Spleen (tissue), 7 donors: ENCODE measurements at regions not wholly inside any gene's neighbourhood (a gene's known extent, or its start where the extent isn't known, plus 50 kb on each side); places are given as distances from the start of the nearest gene placed in this dataset.

Experiments
- POLR2A ChIP-seq, 3 donors: fragments of 450-650 bp; IDR thresholded peaks; one replicate each; pipeline ENCODE4 v1.5.1; 2017; ENCODE audit warnings: antibody characterized with exemption in 3 of 3, mild to moderate bottlenecking in 1 of 3
- TF ChIP-seq, protein P1 (sequence below), 11 experiments: fragments of 200-600 bp in 7 of 11; fragments of 450-650 bp in 4 of 11; sonication (generic) in 4 of 11; IDR thresholded peaks in 8 of 11; conservative IDR thresholded peaks in 3 of 11; 1 replicate in 7 of 11; 2 replicates in 4 of 11; pipeline versions ENCODE4 v1.4.0 to v1.8.0; 2016 to 2021; ENCODE audit warnings: antibody characterized with exemption in 11 of 11, inconsistent platforms in 4 of 11, mild to moderate bottlenecking in 1 of 11
- donor health status: DM: no; HTN: no; CAD: no; lungs with moderate emphysema.
- donor health status: DM: no; HTN: no; CAD: no.
- donor health status: DM: no; HTN: no; CAD: no.

DNA sequence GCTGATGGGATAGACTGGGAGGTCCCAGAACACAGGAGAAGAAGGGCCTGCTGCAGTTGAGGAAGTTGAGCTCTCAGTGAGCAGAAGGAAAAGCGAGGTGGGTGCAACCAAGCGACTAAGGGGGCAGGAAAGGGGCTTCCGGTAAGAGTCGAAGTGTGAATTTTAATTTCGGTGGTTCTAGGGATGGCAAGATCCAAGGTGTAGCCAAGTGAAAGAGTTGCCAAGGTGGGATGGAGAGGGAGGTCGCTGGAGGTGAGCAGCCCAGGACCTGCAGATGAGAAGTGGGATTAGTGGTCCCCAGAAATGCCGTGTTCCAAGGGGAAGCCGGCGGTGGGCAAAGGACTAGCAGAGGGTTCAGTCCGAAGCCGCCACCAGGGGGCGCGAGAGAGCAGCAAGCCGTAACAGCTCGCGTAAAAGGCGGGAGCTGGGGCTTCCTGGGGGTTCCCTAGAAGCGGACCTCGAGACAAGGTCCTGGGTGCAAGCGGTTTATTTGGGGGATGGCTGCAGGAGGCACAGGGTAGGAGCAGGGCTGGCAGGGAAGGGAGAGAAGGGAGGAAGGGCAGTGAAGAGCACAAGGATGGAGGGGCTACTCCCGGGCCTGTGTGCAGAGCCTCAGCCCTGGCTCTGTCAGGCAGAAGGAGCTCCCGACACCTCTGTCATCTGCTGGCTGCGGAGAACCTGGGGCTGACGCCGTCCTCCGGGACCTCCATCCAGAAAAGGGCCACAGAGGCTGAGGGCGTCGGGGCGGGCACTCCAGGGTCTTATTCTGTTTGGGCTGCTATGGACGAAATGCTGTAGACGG lies 103.6 kb downstream of the PAX1 start:
- TF ChIP-seq, protein P1, sequence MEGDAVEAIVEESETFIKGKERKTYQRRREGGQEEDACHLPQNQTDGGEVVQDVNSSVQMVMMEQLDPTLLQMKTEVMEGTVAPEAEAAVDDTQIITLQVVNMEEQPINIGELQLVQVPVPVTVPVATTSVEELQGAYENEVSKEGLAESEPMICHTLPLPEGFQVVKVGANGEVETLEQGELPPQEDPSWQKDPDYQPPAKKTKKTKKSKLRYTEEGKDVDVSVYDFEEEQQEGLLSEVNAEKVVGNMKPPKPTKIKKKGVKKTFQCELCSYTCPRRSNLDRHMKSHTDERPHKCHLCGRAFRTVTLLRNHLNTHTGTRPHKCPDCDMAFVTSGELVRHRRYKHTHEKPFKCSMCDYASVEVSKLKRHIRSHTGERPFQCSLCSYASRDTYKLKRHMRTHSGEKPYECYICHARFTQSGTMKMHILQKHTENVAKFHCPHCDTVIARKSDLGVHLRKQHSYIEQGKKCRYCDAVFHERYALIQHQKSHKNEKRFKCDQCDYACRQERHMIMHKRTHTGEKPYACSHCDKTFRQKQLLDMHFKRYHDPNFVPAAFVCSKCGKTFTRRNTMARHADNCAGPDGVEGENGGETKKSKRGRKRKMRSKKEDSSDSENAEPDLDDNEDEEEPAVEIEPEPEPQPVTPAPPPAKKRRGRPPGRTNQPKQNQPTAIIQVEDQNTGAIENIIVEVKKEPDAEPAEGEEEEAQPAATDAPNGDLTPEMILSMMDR (IDR thresholded peaks at IDR 0.05 in 8 of 11, conservative IDR thresholded peaks at IDR 0.05 in 3 of 11): peak in 9 of 11 experiments; percentile 21 to 74 (median 53)
- TF ChIP-seq POLR2A (IDR thresholded peaks at IDR 0.05): no peak
